EH (cell line): ENCODE measurements at regions not wholly inside any gene's neighbourhood (a gene's known extent, or its start where the extent isn't known, plus 50 kb on each side); places are given as distances from the start of the nearest gene placed in this dataset.
A peak's percentile ranks its signal among the peaks of the same experiment; 100 is the strongest.
"Not testable (repeated sequence)": the region's sequence is repeated elsewhere in the genome, so short reads cannot be mapped to it uniquely, and the experiment has no call there.

Experiments used
- DNase-seq: peaks from one replicate; pipeline ENCODE4 v3.0.0-alpha.2; 2015; ENCODE audit warnings: low read depth

- DNase-seq = peak; percentile 57
Measured at GRCh38 chr6:28802417-28803336, 121.1 kb downstream of the TRIM27 start.

- no peak for DNase-seq
Measured at GRCh38 chr6:28803337-28803709, 120.5 kb downstream of the TRIM27 start.

GRCh38 chr6:28807682-28808280, 116.0 kb downstream of the TRIM27 start:
- DNase-seq = peak; percentile 71

- DNase-seq = no peak
Measured at GRCh38 chr6:28808383-28808782, 115.4 kb downstream of the TRIM27 start.

- peak; percentile 18 for DNase-seq
Measured at GRCh38 chr6:28809947-28810658, 113.7 kb downstream of the TRIM27 start.

- no peak for DNase-seq
Measured at GRCh38 chr6:28810659-28811053, 113.1 kb downstream of the TRIM27 start.

- peak; percentile 29 for DNase-seq
Measured at GRCh38 chr6:28811873-28812272, 111.9 kb downstream of the TRIM27 start.

- DNase-seq = no peak
Measured at GRCh38 chr6:28812778-28813569, 110.8 kb downstream of the TRIM27 start.

- no peak for DNase-seq
Measured at GRCh38 chr6:28814032-28814976, 109.5 kb downstream of the TRIM27 start.

- DNase-seq = no peak
Measured at GRCh38 chr6:28816339-28816908, 107.4 kb downstream of the TRIM27 start.

- peak; percentile 75 for DNase-seq
Measured at GRCh38 chr6:28816909-28817807, 106.6 kb downstream of the TRIM27 start.

- no peak for DNase-seq
Measured at GRCh38 chr6:28817808-28818145, 106.0 kb downstream of the TRIM27 start.

- DNase-seq = no peak
Measured at GRCh38 chr6:28824793-28825731, 98.7 kb downstream of the TRIM27 start.

GRCh38 chr6:28825732-28826293, 98.0 kb downstream of the TRIM27 start:
- DNase-seq = no peak

- DNase-seq = not testable (repeated sequence)
Measured at GRCh38 chr6:28831683-28832082, 92.1 kb downstream of the TRIM27 start.

- DNase-seq = not testable (repeated sequence)
Measured at GRCh38 chr6:28836703-28837102, 87.1 kb downstream of the TRIM27 start.

- peak; percentile 78 for DNase-seq
Measured at GRCh38 chr6:28838289-28838633, 85.5 kb downstream of the TRIM27 start.
